WI38 (cell line): ENCODE measurements at regions not wholly inside any gene's neighbourhood (a gene's known extent, or its start where the extent isn't known, plus 50 kb on each side); places are given as distances from the start of the nearest gene placed in this dataset.
"Not testable (repeated sequence)": the region's sequence is repeated elsewhere in the genome, so short reads cannot be mapped to it uniquely, and the experiment has no call there.

Source experiments
- H3K4me3 ChIP-seq: 2 replicates; pipeline ENCODE4 v1.5.1; 2011; ENCODE audit warnings: low read depth, mild to moderate bottlenecking, control low read depth, low read length
- CTCF ChIP-seq: IDR thresholded peaks from 2 replicates; pipeline ENCODE4 v1.5.1; 2012; ENCODE audit warnings: low read depth, mild to moderate bottlenecking, control low read depth, low read length

GRCh38 chr21:14615359-14615974, 69.4 kb upstream of the SAMSN1 start:
- no peak overlapping the region for H3K4me3 ChIP-seq

GRCh38 chr21:14614287-14614686, 68.2 kb upstream of the SAMSN1 start:
- no peak for TF ChIP-seq CTCF
- no peak overlapping the region for H3K4me3 ChIP-seq

More at GRCh38 chr21:14615359-14615974, 69.4 kb upstream of the SAMSN1 start:
- no peak for TF ChIP-seq CTCF

- H3K4me3 ChIP-seq: no peak overlapping the region
- no peak for TF ChIP-seq CTCF
Measured at GRCh38 chr21:14613486-14614224, 67.5 kb upstream of the SAMSN1 start.

GRCh38 chr21:14610119-14610518, 64.0 kb upstream of the SAMSN1 start:
- H3K4me3 ChIP-seq: not testable (repeated sequence)

GRCh38 chr21:14609274-14609673, 63.2 kb upstream of the SAMSN1 start:
- no peak overlapping the region for H3K4me3 ChIP-seq
- no peak for TF ChIP-seq CTCF

- H3K4me3 ChIP-seq: no peak overlapping the region
- no peak for TF ChIP-seq CTCF
Measured at GRCh38 chr21:14607262-14607661, 61.1 kb upstream of the SAMSN1 start.

GRCh38 chr21:14603202-14603601, 57.1 kb upstream of the SAMSN1 start:
- no peak overlapping the region for H3K4me3 ChIP-seq
- TF ChIP-seq CTCF: no peak
